Body of pancreas (tissue), 4 donors: ENCODE measurements at regions not wholly inside any gene's neighbourhood (a gene's known extent, or its start where the extent isn't known, plus 50 kb on each side); places are given as distances from the start of the nearest gene placed in this dataset.

Source experiments
- ATAC-seq: fragments of 150-250 bp; one replicate; pipeline ENCODE4 v1.9.1; 2016
- DNase-seq, 4 donors: peaks; one replicate each; pipeline ENCODE4 v3.0.0-alpha.2; 2019
- H3K27ac ChIP-seq, 4 donors: fragments of 200-600 bp; sonication (generic); 1 replicate in 3 of 4; 2 replicates in 1 of 4; pipeline versions ENCODE4 v1.5.1 to v1.6.1; 2016 to 2019; ENCODE audit warnings: mild to moderate bottlenecking in 1 of 4, mixed read lengths in 1 of 4, moderate library complexity in 1 of 4
- H3K27me3 ChIP-seq, 2 donors: fragments of 200-600 bp; sonication (generic); one replicate each; pipeline ENCODE4 v1.6.0; 2016; ENCODE audit warnings: mild to moderate bottlenecking in 1 of 2
- H3K36me3 ChIP-seq, 2 donors: fragments of 200-600 bp; sonication (generic); replicated peaks in 1 of 2; 2 replicates each; pipeline ENCODE4 v1.5.1; 2016; ENCODE audit warnings: low read depth in 2 of 2; ENCODE audit not compliant: insufficient read depth in 1 of 2
- H3K4me1 ChIP-seq: fragments of 200-600 bp; sonication (generic); one replicate; pipeline ENCODE4 v1.6.0; 2016
- H3K4me3 ChIP-seq, 2 donors: fragments of 200-600 bp; sonication (generic); 1 replicate in 1 of 2; 2 replicates in 1 of 2; pipeline ENCODE4 v1.5.1; 2016 to 2019
- H3K9me3 ChIP-seq, 3 donors: fragments of 200-600 bp; sonication (generic); 1 replicate in 2 of 3; 2 replicates in 1 of 3; pipeline ENCODE4 v1.5.1; 2016
- POLR2A ChIP-seq, 3 donors: fragments of 450-650 bp; IDR thresholded peaks; one replicate each; pipeline ENCODE4 v1.6.1; 2016; ENCODE audit warnings: antibody characterized with exemption in 3 of 3, mild to moderate bottlenecking in 2 of 3
- whole genome bisulfite sequencing, 2 donors: methylation state at CpG; one replicate each; pipeline ENCODE4 v1.1.5; 2017; 5-methylcytosine and 5-hydroxymethylcytosine counted together
- intact Hi-C: fragments of 100-400 bp; cut with DNase I; formaldehyde crosslinking; loops from one replicate; pipeline ENCODE4 v1.15.1; 2023
- TF ChIP-seq, protein P1 (sequence below), 7 experiments: fragments of 450-650 bp in 4 of 7; fragments of 200-600 bp in 3 of 7; sonication (generic) in 3 of 7; IDR thresholded peaks; one replicate each; pipeline ENCODE4 v1.5.1; 2016 to 2019; ENCODE audit warnings: antibody characterized with exemption in 7 of 7

GRCh38 chrX:45524805-45525204, 324.1 kb upstream of the DIPK2B start:
- 66 to 78% methylated on average over 2 to 3 of the region's 3 CpGs for WGBS, 2 donors
- intact Hi-C loops: no loop called here
- Histone ChIP-seq H3K27ac (no peak overlapping the region), H3K36me3 (no peaks in the 10 kb centered on the region), H3K9me3 (no peaks in the 10 kb centered on the region), H3K4me3 (no peak overlapping the region), H3K27me3 (no peaks in the 10 kb centered on the region), H3K4me1 (no peaks in the 10 kb centered on the region)
- ATAC-seq (no peak), DNase-seq (no peak)
- no peak for TF ChIP-seq POLR2A (IDR thresholded peaks at IDR 0.05)
- TF ChIP-seq, protein P1, sequence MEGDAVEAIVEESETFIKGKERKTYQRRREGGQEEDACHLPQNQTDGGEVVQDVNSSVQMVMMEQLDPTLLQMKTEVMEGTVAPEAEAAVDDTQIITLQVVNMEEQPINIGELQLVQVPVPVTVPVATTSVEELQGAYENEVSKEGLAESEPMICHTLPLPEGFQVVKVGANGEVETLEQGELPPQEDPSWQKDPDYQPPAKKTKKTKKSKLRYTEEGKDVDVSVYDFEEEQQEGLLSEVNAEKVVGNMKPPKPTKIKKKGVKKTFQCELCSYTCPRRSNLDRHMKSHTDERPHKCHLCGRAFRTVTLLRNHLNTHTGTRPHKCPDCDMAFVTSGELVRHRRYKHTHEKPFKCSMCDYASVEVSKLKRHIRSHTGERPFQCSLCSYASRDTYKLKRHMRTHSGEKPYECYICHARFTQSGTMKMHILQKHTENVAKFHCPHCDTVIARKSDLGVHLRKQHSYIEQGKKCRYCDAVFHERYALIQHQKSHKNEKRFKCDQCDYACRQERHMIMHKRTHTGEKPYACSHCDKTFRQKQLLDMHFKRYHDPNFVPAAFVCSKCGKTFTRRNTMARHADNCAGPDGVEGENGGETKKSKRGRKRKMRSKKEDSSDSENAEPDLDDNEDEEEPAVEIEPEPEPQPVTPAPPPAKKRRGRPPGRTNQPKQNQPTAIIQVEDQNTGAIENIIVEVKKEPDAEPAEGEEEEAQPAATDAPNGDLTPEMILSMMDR (IDR thresholded peaks at IDR 0.05): no peak

DNA sequence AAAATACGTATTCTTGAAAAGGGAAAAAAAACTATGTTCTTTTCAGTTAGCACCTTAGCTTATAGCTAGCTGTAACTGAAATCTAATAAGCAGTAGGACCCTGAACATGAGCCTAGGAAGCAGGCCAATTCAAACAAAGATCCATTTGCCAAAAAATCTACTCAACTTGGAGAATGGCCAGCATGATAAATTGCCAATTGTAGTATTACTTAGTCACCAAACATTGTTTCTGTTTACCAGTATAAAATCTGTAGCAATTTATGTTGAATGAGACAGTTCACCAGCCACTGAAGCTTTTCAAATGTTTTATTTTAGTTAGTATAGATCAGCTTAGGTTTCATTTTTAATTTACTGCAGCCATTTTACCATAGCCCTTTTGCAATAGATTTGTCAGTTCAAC, 323.6 kb upstream of the DIPK2B start:
- Histone ChIP-seq H3K9me3 (no peaks in the 10 kb centered on the region), H3K36me3 (no peaks in the 10 kb centered on the region), H3K4me3 (no peak overlapping the region), H3K4me1 (no peaks in the 10 kb centered on the region), H3K27me3 (no peaks in the 10 kb centered on the region), H3K27ac (no peak overlapping the region)
- intact Hi-C loops: no loop called here
- TF ChIP-seq POLR2A (IDR thresholded peaks at IDR 0.05): no peak
- TF ChIP-seq, protein P1 (IDR thresholded peaks at IDR 0.05): no peak
- 84 to 88% methylated on average over 1 of the region's 1 CpG for WGBS, 2 donors
- DNase-seq: no peak
- ATAC-seq: peak; percentile 45

GRCh38 chrX:45518552-45518951, 317.9 kb upstream of the DIPK2B start:
- no peaks in the 10 kb centered on the region for H3K27me3 ChIP-seq
- no peaks in the 10 kb centered on the region for H3K4me1 ChIP-seq
- ATAC-seq (no peak), DNase-seq (no peak)
- no peak overlapping the region for H3K27ac ChIP-seq
- no peak for TF ChIP-seq POLR2A (IDR thresholded peaks at IDR 0.05)
- TF ChIP-seq, protein P1 (IDR thresholded peaks at IDR 0.05): no peak
- no peaks in the 10 kb centered on the region for H3K9me3 ChIP-seq
- 63 to 76% methylated on average over 1 of the region's 1 CpG for WGBS, 2 donors
- intact Hi-C loops: loop anchor here (5.0 kb wide), 1 partner anchor 329 kb away; no protein-coding TSS in a partner anchor
- no peaks in the 10 kb centered on the region for H3K36me3 ChIP-seq
- H3K4me3 ChIP-seq: no peak overlapping the region

DNA sequence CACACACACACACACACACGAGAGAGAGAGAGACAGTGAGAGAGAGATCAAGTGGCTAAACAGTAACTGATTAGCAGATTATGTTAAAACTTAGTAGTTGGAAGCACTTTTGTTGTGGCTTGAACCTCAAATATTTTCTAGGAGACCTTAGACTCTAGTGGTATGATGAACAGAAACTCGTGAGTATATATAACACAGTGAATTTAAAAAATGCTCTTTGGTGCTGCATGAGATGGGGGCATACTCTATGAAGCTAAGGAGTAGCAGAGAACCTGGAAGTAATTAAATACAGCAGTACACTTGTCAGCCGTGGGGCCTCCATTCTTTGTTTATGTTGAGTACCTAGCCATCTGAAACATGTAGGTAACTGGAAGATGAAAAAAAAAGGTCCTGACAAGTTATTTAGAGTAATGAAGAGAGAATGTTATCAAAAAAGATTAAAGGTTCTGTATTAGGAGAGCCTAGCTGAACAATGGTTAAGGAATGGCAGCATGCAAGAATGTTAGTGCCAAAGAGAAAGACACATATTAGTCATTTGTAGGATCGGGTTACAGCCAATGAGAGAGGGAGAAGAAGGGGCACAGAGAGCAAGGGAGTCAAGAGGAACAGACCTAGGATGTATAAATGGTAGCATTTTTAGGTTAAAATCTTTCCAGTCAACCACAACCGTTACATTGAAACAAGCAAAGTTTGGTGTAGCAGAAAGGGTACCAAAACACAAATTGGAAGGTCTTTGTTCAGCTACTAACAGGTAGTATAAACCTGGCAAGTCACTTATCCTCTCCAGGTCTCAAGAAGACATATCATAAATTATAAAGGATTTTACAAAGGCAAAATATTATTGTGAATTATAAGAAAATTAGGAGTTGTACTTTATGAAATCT, 316.7 kb upstream of the DIPK2B start:
- intact Hi-C loops: loop anchor here (5.0 kb wide), 1 partner anchor 330 kb away; no protein-coding TSS in a partner anchor
- ATAC-seq: no peak

More for the DNA sequence above, 316.7 kb upstream of the DIPK2B start:
- no peaks in the 10 kb centered on the region for H3K27me3 ChIP-seq
- DNase-seq: no peak
- no peaks in the 10 kb centered on the region for H3K36me3 ChIP-seq
- H3K4me3 ChIP-seq: no peak overlapping the region
- H3K4me1 ChIP-seq: no peaks in the 10 kb centered on the region
- H3K9me3 ChIP-seq: no peaks in the 10 kb centered on the region
- 53 to 61% methylated on average over 5 of the region's 5 CpGs for WGBS, 2 donors
- no peak overlapping the region for H3K27ac ChIP-seq
- TF ChIP-seq, protein P1 (IDR thresholded peaks at IDR 0.05): no peak
- TF ChIP-seq POLR2A (IDR thresholded peaks at IDR 0.05): no peak
